Type B pancreatic cell (in vitro differentiated cells): ENCODE measurements at regions not wholly inside any gene's neighbourhood (a gene's known extent, or its start where the extent isn't known, plus 50 kb on each side); places are given as distances from the start of the nearest gene placed in this dataset.

Source experiments
- DNase-seq: peaks from one replicate; pipeline ENCODE4 v3.0.0; 2021; ENCODE audit warnings: mixed read lengths; ENCODE audit not compliant: unreplicated experiment; ENCODE audit errors: extremely low spot score
- H3K27ac Mint-ChIP-seq: 2 replicates; pipeline ENCODE4 v1.8.0; 2021; ENCODE audit warnings: mild to moderate bottlenecking, mixed read lengths
- H3K27me3 Mint-ChIP-seq: 2 replicates; pipeline ENCODE4 v1.8.0; 2021; ENCODE audit warnings: mixed read lengths
- H3K36me3 Mint-ChIP-seq: 2 replicates; pipeline ENCODE4 v1.8.0; 2021; ENCODE audit warnings: mixed read lengths
- H3K4me1 Mint-ChIP-seq: one replicate; pipeline ENCODE4 v1.8.0; 2021; ENCODE audit warnings: mixed read lengths; ENCODE audit not compliant: unreplicated experiment
- H3K4me3 Mint-ChIP-seq: 2 replicates; pipeline ENCODE4 v1.8.0; 2021; ENCODE audit warnings: mild to moderate bottlenecking, mixed read lengths
- H3K9me3 Mint-ChIP-seq: 2 replicates; pipeline ENCODE4 v1.8.0; 2021; ENCODE audit warnings: mixed read lengths
- TF ChIP-seq, protein P1 (sequence below): fragments of 200-600 bp; sonication (generic); conservative IDR thresholded peaks from 2 replicates; pipeline ENCODE4 v1.5.0; 2021; ENCODE audit warnings: antibody characterized with exemption, mild to moderate bottlenecking

GRCh38 chr9:118177241-118177640 lies 473.0 kb downstream of the TLR4 start:
- no peak overlapping the region for H3K27ac Mint-ChIP-seq
- no peaks in the 10 kb centered on the region for H3K9me3 Mint-ChIP-seq
- H3K36me3 Mint-ChIP-seq = no peaks in the 10 kb centered on the region
- H3K4me3 Mint-ChIP-seq = no peak overlapping the region
- no peaks in the 10 kb centered on the region for H3K4me1 Mint-ChIP-seq
- TF ChIP-seq, protein P1, sequence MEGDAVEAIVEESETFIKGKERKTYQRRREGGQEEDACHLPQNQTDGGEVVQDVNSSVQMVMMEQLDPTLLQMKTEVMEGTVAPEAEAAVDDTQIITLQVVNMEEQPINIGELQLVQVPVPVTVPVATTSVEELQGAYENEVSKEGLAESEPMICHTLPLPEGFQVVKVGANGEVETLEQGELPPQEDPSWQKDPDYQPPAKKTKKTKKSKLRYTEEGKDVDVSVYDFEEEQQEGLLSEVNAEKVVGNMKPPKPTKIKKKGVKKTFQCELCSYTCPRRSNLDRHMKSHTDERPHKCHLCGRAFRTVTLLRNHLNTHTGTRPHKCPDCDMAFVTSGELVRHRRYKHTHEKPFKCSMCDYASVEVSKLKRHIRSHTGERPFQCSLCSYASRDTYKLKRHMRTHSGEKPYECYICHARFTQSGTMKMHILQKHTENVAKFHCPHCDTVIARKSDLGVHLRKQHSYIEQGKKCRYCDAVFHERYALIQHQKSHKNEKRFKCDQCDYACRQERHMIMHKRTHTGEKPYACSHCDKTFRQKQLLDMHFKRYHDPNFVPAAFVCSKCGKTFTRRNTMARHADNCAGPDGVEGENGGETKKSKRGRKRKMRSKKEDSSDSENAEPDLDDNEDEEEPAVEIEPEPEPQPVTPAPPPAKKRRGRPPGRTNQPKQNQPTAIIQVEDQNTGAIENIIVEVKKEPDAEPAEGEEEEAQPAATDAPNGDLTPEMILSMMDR = no peak
- H3K27me3 Mint-ChIP-seq = no peaks in the 10 kb centered on the region
- DNase-seq = no peak

- Mint-ChIP-seq H3K4me3 (no peak overlapping the region), H3K9me3 (no peaks in the 10 kb centered on the region), H3K27me3 (no peaks in the 10 kb centered on the region), H3K36me3 (no peaks in the 10 kb centered on the region), H3K27ac (no peak overlapping the region), H3K4me1 (no peaks in the 10 kb centered on the region)
- no peak for DNase-seq
- TF ChIP-seq, protein P1 = no peak
Measured at GRCh38 chr9:118183576-118183975, 479.4 kb downstream of the TLR4 start.

GRCh38 chr9:118187408-118187807 lies 483.2 kb downstream of the TLR4 start:
- TF ChIP-seq, protein P1 = no peak
- Mint-ChIP-seq H3K4me3 (no peak overlapping the region), H3K9me3 (no peaks in the 10 kb centered on the region)

GRCh38 chr9:118189615-118190014 lies 485.4 kb downstream of the TLR4 start:
- H3K4me3 Mint-ChIP-seq = no peak overlapping the region
- H3K36me3 Mint-ChIP-seq = no peaks in the 10 kb centered on the region

More at GRCh38 chr9:118187408-118187807, 483.2 kb downstream of the TLR4 start:
- Mint-ChIP-seq H3K27me3 (no peaks in the 10 kb centered on the region), H3K36me3 (no peaks in the 10 kb centered on the region), H3K4me1 (no peaks in the 10 kb centered on the region), H3K27ac (no peak overlapping the region)
- DNase-seq = no peak

DNA sequence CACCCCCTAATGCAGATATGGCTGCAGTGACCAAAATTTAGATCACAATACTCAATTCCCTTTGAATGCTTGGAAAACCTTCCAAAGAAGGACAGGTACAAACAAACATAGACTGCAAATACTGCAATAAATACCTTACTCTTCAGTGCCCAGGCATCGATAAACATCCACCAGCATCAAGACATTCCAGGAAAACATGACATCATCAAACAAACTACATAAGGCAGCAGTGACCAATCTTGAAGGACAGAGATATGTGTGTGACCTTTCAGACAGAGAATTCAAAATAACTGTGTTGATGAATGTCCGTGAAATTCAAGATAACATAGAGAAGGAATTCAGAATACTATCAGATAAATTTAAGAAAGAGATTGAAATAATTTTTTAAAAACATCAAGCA lies 488.6 kb downstream of the TLR4 start:
- Mint-ChIP-seq H3K4me3 (no peak overlapping the region), H3K36me3 (no peaks in the 10 kb centered on the region), H3K4me1 (no peaks in the 10 kb centered on the region), H3K27ac (no peak overlapping the region), H3K27me3 (no peaks in the 10 kb centered on the region), H3K9me3 (no peaks in the 10 kb centered on the region)
- TF ChIP-seq, protein P1 = no peak
- no peak for DNase-seq

More at GRCh38 chr9:118189615-118190014, 485.4 kb downstream of the TLR4 start:
- Mint-ChIP-seq H3K9me3 (no peaks in the 10 kb centered on the region), H3K4me1 (no peaks in the 10 kb centered on the region), H3K27me3 (no peaks in the 10 kb centered on the region), H3K27ac (no peak overlapping the region)
- TF ChIP-seq, protein P1 = no peak
- no peak for DNase-seq

GRCh38 chr9:118209343-118209742 lies 505.1 kb downstream of the TLR4 start:
- TF ChIP-seq, protein P1 = no peak
- H3K4me1 Mint-ChIP-seq = no peaks in the 10 kb centered on the region
- no peak for DNase-seq
- H3K27me3 Mint-ChIP-seq = peaks cover 9% of the 10 kb centered on the region
- H3K36me3 Mint-ChIP-seq = no peaks in the 10 kb centered on the region
- no peaks in the 10 kb centered on the region for H3K9me3 Mint-ChIP-seq
- H3K27ac Mint-ChIP-seq = no peak overlapping the region
- no peak overlapping the region for H3K4me3 Mint-ChIP-seq
